ENCODE measurements at regions not wholly inside any gene's neighbourhood (a gene's known extent, or its start where the extent isn't known, plus 50 kb on each side); places are given as distances from the start of the nearest gene placed in this dataset.

- DNase-seq (ENCODE audit: low read depth in 2 of 2), result no peak
Observed at GRCh38 chr4:44098973-44099372, 349.6 kb downstream of the KCTD8 start.

DNA sequence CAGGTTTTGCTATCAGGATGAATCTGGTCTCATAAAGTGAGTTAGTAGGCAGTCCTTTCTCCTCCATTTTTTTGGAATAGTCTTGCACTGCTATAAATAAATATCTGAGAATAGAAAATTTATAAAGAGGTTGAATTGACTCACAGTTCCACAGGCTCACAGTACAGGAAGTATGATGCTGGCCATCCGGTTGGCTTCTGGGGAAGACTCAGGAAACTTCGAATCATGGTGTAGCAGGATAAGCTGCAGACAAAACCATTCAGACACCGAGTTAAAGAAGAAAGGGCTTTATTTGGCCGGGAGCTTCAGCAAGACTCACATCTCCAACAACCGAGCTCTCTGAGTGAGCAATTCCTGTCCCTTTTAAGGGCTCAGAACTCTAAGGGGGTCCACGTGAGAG is 348.2 kb downstream of the KCTD8 start:
- no peak for DNase-seq (ENCODE audit: low read depth in 2 of 2)

GRCh38 chr4:44118971-44119680 is 329.5 kb downstream of the KCTD8 start:
- no peak for DNase-seq (ENCODE audit: low read depth in 2 of 2)

- no peak for DNase-seq (ENCODE audit: low read depth in 2 of 2)
Observed at GRCh38 chr4:44120646-44121045, 328.0 kb downstream of the KCTD8 start.

GRCh38 chr4:44121210-44121609 is 327.4 kb downstream of the KCTD8 start:
- DNase-seq (ENCODE audit: low read depth in 2 of 2), result no peak

Data from activated CD4-positive, alpha-beta T cell treated with anti-CD3 and anti-CD28 coated beads for 24 hours (primary cell).